ENCODE measurements at regions not wholly inside any gene's neighbourhood (a gene's known extent, or its start where the extent isn't known, plus 50 kb on each side); places are given as distances from the start of the nearest gene placed in this dataset.

DNA sequence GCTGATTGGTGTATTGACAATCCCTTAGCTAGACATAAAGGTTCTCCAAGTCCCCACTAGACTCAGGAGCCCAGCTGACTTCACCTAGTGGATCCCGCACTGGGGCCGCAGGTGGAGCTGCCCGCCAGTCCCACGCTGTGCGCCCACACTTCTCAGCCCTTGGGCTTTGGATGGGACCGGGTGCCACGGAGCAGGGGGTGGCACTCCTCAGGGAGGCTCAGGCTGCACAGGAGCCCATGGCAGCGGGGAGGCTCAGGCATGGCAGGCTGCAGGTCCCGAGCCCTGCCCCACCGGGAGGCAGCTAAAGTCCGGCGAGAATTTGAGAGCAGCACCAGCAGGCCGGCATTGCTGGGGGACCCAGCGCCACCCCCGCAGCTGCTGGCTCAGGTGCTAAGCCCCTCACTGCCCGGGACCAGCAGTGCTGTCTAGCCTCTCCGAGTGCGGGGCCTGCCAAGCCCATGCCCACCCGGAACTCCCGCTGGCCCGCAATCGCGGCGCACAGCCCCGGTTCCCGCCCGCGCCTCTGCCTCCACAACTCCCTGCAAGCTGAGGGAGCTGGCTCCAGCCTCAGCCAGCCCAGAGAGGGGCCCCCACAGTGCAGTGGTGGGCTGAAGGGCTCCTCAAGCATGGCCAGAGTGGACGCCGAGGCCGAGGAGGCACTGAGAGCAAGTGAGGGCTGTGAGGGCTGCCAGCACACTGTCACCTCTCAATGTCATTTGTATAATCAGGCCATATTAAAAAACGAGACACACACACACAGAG is 437.2 kb downstream of the CSNK1G3 start:
- Histone ChIP-seq H3K27me3 (ENCODE audit: control insufficient read depth in 4 of 4, insufficient read depth in 4 of 4, low read length in 3 of 4) (no peaks in the 10 kb centered on the region), H3K9ac (ENCODE audit: low read depth in 1 of 2, low read length in 2 of 2) (no peak overlapping the region), H3K9me3 (ENCODE audit: control insufficient read depth in 4 of 4, low read length in 3 of 4) (no peaks in the 10 kb centered on the region), H3K4me1 (ENCODE audit: control insufficient read depth in 4 of 4, insufficient read depth in 4 of 4, low read length in 3 of 4) (no peaks in the 10 kb centered on the region), H3K4me3 (ENCODE audit: low read depth in 1 of 3, low read length in 3 of 3) (no peak overlapping the region), H3K27ac (ENCODE audit: low read depth in 1 of 2, low read length in 2 of 2) (no peak overlapping the region), H3K36me3 (ENCODE audit: control insufficient read depth in 4 of 4, insufficient read depth in 3 of 4, low read depth in 1 of 4, low read length in 3 of 4) (no peaks in the 10 kb centered on the region)
- WGBS: 98% methylated on average over 32 of the region's 32 CpGs
- TF ChIP-seq, protein P1, sequence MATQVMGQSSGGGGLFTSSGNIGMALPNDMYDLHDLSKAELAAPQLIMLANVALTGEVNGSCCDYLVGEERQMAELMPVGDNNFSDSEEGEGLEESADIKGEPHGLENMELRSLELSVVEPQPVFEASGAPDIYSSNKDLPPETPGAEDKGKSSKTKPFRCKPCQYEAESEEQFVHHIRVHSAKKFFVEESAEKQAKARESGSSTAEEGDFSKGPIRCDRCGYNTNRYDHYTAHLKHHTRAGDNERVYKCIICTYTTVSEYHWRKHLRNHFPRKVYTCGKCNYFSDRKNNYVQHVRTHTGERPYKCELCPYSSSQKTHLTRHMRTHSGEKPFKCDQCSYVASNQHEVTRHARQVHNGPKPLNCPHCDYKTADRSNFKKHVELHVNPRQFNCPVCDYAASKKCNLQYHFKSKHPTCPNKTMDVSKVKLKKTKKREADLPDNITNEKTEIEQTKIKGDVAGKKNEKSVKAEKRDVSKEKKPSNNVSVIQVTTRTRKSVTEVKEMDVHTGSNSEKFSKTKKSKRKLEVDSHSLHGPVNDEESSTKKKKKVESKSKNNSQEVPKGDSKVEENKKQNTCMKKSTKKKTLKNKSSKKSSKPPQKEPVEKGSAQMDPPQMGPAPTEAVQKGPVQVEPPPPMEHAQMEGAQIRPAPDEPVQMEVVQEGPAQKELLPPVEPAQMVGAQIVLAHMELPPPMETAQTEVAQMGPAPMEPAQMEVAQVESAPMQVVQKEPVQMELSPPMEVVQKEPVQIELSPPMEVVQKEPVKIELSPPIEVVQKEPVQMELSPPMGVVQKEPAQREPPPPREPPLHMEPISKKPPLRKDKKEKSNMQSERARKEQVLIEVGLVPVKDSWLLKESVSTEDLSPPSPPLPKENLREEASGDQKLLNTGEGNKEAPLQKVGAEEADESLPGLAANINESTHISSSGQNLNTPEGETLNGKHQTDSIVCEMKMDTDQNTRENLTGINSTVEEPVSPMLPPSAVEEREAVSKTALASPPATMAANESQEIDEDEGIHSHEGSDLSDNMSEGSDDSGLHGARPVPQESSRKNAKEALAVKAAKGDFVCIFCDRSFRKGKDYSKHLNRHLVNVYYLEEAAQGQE (IDR thresholded peaks at IDR 0.05): no peak
- TF ChIP-seq FOXA1 (IDR thresholded peaks at IDR 0.05) (no peak), EGR1 (IDR thresholded peaks at IDR 0.05; ENCODE audit: low read depth in 2 of 2) (no peak), JUND (IDR thresholded peaks at IDR 0.05) (no peak)
- DNase-seq (ENCODE audit: low spot score): no peak

DNA sequence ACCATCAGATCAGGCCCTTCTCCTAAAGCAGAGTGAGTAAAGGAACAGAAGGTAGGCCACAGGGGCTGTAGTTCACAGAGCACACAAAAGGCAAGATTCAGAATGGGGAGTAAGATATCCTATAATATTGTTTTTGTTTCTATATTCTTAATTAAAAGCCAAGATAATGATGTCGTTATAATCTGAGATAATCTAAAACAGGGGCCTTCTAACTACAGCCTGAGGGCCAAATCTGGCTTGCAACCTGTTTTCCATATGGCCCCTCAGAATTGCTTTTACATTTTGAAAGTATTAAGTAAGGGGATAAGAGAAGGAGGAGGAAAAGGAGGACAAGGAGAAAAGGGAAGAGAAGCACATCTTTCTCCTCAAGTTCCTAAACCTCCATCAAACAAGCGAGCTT is 435.8 kb downstream of the CSNK1G3 start:
- DNase-seq (ENCODE audit: low spot score): no peak
- Histone ChIP-seq H3K27ac (ENCODE audit: low read depth in 1 of 2, low read length in 2 of 2) (no peak overlapping the region), H3K9me3 (ENCODE audit: control insufficient read depth in 4 of 4, low read length in 3 of 4) (no peaks in the 10 kb centered on the region), H3K9ac (ENCODE audit: low read depth in 1 of 2, low read length in 2 of 2) (no peak overlapping the region), H3K27me3 (ENCODE audit: control insufficient read depth in 4 of 4, insufficient read depth in 4 of 4, low read length in 3 of 4) (no peaks in the 10 kb centered on the region), H3K4me1 (ENCODE audit: control insufficient read depth in 4 of 4, insufficient read depth in 4 of 4, low read length in 3 of 4) (no peaks in the 10 kb centered on the region), H3K36me3 (ENCODE audit: control insufficient read depth in 4 of 4, insufficient read depth in 3 of 4, low read depth in 1 of 4, low read length in 3 of 4) (no peaks in the 10 kb centered on the region), H3K4me3 (ENCODE audit: low read depth in 1 of 3, low read length in 3 of 3) (no peak overlapping the region)
- 92% methylated on average over 2 of the region's 2 CpGs for WGBS
- TF ChIP-seq, protein P2, sequence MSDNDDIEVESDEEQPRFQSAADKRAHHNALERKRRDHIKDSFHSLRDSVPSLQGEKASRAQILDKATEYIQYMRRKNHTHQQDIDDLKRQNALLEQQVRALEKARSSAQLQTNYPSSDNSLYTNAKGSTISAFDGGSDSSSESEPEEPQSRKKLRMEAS (IDR thresholded peaks at IDR 0.05): no peak
- TF ChIP-seq TAF1 (conservative IDR thresholded peaks at IDR 0.05): no peak
- TF ChIP-seq, protein P3, sequence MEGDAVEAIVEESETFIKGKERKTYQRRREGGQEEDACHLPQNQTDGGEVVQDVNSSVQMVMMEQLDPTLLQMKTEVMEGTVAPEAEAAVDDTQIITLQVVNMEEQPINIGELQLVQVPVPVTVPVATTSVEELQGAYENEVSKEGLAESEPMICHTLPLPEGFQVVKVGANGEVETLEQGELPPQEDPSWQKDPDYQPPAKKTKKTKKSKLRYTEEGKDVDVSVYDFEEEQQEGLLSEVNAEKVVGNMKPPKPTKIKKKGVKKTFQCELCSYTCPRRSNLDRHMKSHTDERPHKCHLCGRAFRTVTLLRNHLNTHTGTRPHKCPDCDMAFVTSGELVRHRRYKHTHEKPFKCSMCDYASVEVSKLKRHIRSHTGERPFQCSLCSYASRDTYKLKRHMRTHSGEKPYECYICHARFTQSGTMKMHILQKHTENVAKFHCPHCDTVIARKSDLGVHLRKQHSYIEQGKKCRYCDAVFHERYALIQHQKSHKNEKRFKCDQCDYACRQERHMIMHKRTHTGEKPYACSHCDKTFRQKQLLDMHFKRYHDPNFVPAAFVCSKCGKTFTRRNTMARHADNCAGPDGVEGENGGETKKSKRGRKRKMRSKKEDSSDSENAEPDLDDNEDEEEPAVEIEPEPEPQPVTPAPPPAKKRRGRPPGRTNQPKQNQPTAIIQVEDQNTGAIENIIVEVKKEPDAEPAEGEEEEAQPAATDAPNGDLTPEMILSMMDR (IDR thresholded peaks at IDR 0.05; ENCODE audit: low read depth, low read length, missing input control): no peak
- no peak for TF ChIP-seq EGR1 (IDR thresholded peaks at IDR 0.05; ENCODE audit: low read depth in 2 of 2)
- TF ChIP-seq FOXA1 (IDR thresholded peaks at IDR 0.05): no peak
- no peak for TF ChIP-seq NR2F2 (IDR thresholded peaks at IDR 0.05)
- no peak for TF ChIP-seq YY1 (IDR thresholded peaks at IDR 0.05)
- TF ChIP-seq HNF4G (IDR thresholded peaks at IDR 0.05): no peak
- TF ChIP-seq GABPA (IDR thresholded peaks at IDR 0.05 in 1 of 2, conservative IDR thresholded peaks at IDR 0.05 in 1 of 2): no peak

DNA sequence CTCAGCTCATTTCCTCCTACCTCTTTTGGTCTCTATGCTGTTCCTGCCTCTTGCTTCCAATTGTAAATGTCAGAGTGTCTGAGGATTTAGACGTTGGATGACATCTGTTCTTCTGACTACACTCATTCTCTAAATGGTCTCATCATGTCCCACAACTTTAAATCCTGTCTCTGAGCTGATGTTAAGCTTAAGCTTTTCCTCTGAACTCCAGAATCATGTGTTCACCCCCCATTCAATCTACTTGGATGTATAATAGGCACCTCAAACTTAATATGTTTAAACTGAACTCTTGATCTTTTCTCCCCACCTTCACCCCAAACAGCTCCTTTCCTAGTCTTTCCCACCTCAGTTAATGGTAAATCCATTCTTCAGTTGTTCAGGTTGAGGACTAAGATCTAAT is 433.6 kb downstream of the CSNK1G3 start:
- Histone ChIP-seq H3K4me1 (ENCODE audit: control insufficient read depth in 4 of 4, insufficient read depth in 4 of 4, low read length in 3 of 4) (no peaks in the 10 kb centered on the region), H3K9ac (ENCODE audit: low read depth in 1 of 2, low read length in 2 of 2) (no peak overlapping the region), H3K27me3 (ENCODE audit: control insufficient read depth in 4 of 4, insufficient read depth in 4 of 4, low read length in 3 of 4) (no peaks in the 10 kb centered on the region), H3K36me3 (ENCODE audit: control insufficient read depth in 4 of 4, insufficient read depth in 3 of 4, low read depth in 1 of 4, low read length in 3 of 4) (no peaks in the 10 kb centered on the region), H3K9me3 (ENCODE audit: control insufficient read depth in 4 of 4, low read length in 3 of 4) (peaks cover 0 to 4% (median 0%) of the 10 kb centered on the region in 4 donors), H3K27ac (ENCODE audit: low read depth in 1 of 2, low read length in 2 of 2) (no peak overlapping the region), H3K4me3 (ENCODE audit: low read depth in 1 of 3, low read length in 3 of 3) (no peak overlapping the region)
- no peak for TF ChIP-seq EGR1 (IDR thresholded peaks at IDR 0.05; ENCODE audit: low read depth in 2 of 2)
- TF ChIP-seq, protein P4, sequence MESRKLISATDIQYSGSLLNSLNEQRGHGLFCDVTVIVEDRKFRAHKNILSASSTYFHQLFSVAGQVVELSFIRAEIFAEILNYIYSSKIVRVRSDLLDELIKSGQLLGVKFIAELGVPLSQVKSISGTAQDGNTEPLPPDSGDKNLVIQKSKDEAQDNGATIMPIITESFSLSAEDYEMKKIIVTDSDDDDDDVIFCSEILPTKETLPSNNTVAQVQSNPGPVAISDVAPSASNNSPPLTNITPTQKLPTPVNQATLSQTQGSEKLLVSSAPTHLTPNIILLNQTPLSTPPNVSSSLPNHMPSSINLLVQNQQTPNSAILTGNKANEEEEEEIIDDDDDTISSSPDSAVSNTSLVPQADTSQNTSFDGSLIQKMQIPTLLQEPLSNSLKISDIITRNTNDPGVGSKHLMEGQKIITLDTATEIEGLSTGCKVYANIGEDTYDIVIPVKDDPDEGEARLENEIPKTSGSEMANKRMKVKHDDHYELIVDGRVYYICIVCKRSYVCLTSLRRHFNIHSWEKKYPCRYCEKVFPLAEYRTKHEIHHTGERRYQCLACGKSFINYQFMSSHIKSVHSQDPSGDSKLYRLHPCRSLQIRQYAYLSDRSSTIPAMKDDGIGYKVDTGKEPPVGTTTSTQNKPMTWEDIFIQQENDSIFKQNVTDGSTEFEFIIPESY (IDR thresholded peaks at IDR 0.05): no peak
- TF ChIP-seq, protein P2 (IDR thresholded peaks at IDR 0.05): no peak
- TF ChIP-seq, protein P1 (IDR thresholded peaks at IDR 0.05): no peak
- no peak for DNase-seq (ENCODE audit: low spot score)
- WGBS: 47% methylated on average over 1 of the region's 1 CpG
